HepG2 (cell line): ENCODE measurements at regions not wholly inside any gene's neighbourhood (a gene's known extent, or its start where the extent isn't known, plus 50 kb on each side); places are given as distances from the start of the nearest gene placed in this dataset.

Experiments
- CENPX ChIP-seq: sonication (generic); formaldehyde crosslinking; IDR thresholded peaks from 2 replicates; pipeline ENCODE4 v1.9.0; 2021; ENCODE audit warnings: mild to moderate bottlenecking, missing genetic modification reagents, moderate library complexity
- CTCF ChIP-seq: sonication (generic); formaldehyde crosslinking; IDR thresholded peaks from 2 replicates; pipeline ENCODE4 v1.5.0; 2020; ENCODE audit warnings: mild to moderate bottlenecking, missing genetic modification reagents, moderate library complexity
- NR2F2 ChIP-seq: IDR thresholded peaks from 2 replicates; pipeline ENCODE4 v1.6.1; 2012; ENCODE audit warnings: low read depth, inconsistent platforms, borderline replicate concordance
- POLR2A ChIP-seq, 2 experiments: IDR thresholded peaks; 2 replicates each; pipeline ENCODE4 v1.6.1; 2011; ENCODE audit warnings: low read depth in 2 of 2, low read length in 2 of 2, mild to moderate bottlenecking in 1 of 2, moderate library complexity in 1 of 2; ENCODE audit not compliant: insufficient read depth in 1 of 2
- ZNF234 ChIP-seq: sonication (generic); formaldehyde crosslinking; conservative IDR thresholded peaks from 2 replicates; pipeline ENCODE4 v1.5.1; 2020; ENCODE audit warnings: mild to moderate bottlenecking, missing genetic modification reagents
- ZNF335 ChIP-seq: sonication (generic); formaldehyde crosslinking; IDR thresholded peaks from 2 replicates; pipeline ENCODE4 v1.4.0; 2020; ENCODE audit warnings: missing genetic modification reagents
- TF ChIP-seq, protein P1 (sequence below): sonication (generic); formaldehyde crosslinking; IDR thresholded peaks from 2 replicates; pipeline ENCODE4 v1.4.0; 2020; ENCODE audit warnings: missing genetic modification reagents

- TF ChIP-seq CTCF (CRISPR knock-in tag): no peak
- TF ChIP-seq NR2F2: no peak
- TF ChIP-seq CENPX (CRISPR knock-in tag): no peak
- no peak for TF ChIP-seq ZNF335 (CRISPR knock-in tag)
- TF ChIP-seq, protein P1, sequence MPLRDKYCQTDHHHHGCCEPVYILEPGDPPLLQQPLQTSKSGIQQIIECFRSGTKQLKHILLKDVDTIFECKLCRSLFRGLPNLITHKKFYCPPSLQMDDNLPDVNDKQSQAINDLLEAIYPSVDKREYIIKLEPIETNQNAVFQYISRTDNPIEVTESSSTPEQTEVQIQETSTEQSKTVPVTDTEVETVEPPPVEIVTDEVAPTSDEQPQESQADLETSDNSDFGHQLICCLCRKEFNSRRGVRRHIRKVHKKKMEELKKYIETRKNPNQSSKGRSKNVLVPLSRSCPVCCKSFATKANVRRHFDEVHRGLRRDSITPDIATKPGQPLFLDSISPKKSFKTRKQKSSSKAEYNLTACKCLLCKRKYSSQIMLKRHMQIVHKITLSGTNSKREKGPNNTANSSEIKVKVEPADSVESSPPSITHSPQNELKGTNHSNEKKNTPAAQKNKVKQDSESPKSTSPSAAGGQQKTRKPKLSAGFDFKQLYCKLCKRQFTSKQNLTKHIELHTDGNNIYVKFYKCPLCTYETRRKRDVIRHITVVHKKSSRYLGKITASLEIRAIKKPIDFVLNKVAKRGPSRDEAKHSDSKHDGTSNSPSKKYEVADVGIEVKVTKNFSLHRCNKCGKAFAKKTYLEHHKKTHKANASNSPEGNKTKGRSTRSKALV: no peak
- no peak for TF ChIP-seq POLR2A (IDR thresholded peaks at IDR 0.05; ENCODE audit: insufficient read depth in 1 of 2, low read depth in 2 of 2, low read length in 2 of 2)
- no peak for TF ChIP-seq ZNF234
Measured at GRCh38 chr20:16219182-16219581, 354.1 kb downstream of the KIF16B start.
